Karpas-422 (cell line): ENCODE measurements at regions not wholly inside any gene's neighbourhood (a gene's known extent, or its start where the extent isn't known, plus 50 kb on each side); places are given as distances from the start of the nearest gene placed in this dataset.

ENCODE experiments used
- DNase-seq: peaks from one replicate; pipeline ENCODE4 v3.0.0-alpha.2; 2015
- H2AFZ ChIP-seq: fragments of 200-600 bp; sonication (generic); 2 replicates; pipeline ENCODE4 v1.6.1; 2014; ENCODE audit warnings: antibody characterized with exemption, low read length, mixed read lengths
- H3K27ac ChIP-seq: fragments of 200-600 bp; sonication (generic); 2 replicates; pipeline ENCODE4 v1.5.1; 2014; ENCODE audit warnings: mild to moderate bottlenecking, low read length, moderate library complexity
- H3K27me3 ChIP-seq: fragments of 200-600 bp; sonication (generic); 2 replicates; pipeline ENCODE4 v1.6.1; 2014; ENCODE audit warnings: low read length, mixed read lengths
- H3K36me3 ChIP-seq: fragments of 200-600 bp; sonication (generic); 2 replicates; pipeline ENCODE4 v1.6.1; 2014; ENCODE audit warnings: low read length, mixed read lengths; ENCODE audit not compliant: insufficient read depth
- H3K4me1 ChIP-seq: fragments of 200-600 bp; sonication (generic); 2 replicates; pipeline ENCODE4 v1.6.1; 2014; ENCODE audit warnings: mild to moderate bottlenecking, low read length, mixed read lengths
- H3K4me2 ChIP-seq: fragments of 200-600 bp; sonication (generic); 2 replicates; pipeline ENCODE4 v1.6.1; 2014; ENCODE audit warnings: low read length, low read depth, mild to moderate bottlenecking; ENCODE audit not compliant: poor library complexity, severe bottlenecking
- H3K4me3 ChIP-seq: fragments of 200-600 bp; sonication (generic); 2 replicates; pipeline ENCODE4 v1.5.1; 2014; ENCODE audit warnings: mild to moderate bottlenecking, antibody characterized with exemption, low read length, mixed read lengths
- H3K79me2 ChIP-seq: fragments of 200-600 bp; sonication (generic); 2 replicates; pipeline ENCODE4 v1.6.1; 2014; ENCODE audit warnings: mild to moderate bottlenecking, low read length, mixed read lengths
- H3K9ac ChIP-seq: fragments of 200-600 bp; sonication (generic); 2 replicates; pipeline ENCODE4 v1.6.0; 2014; ENCODE audit warnings: low read length
- H3K9me2 ChIP-seq: fragments of 200-600 bp; sonication (generic), shearing (Covaris generic); replicated peaks from 2 replicates; pipeline ENCODE4 v1.6.0; 2014; ENCODE audit warnings: mild to moderate bottlenecking, low read length, moderate library complexity; ENCODE audit not compliant: insufficient read depth
- H3K9me3 ChIP-seq: fragments of 300-700, 200-600 bp; sonication (generic); 2 replicates; pipeline ENCODE4 v1.6.1; 2014; ENCODE audit warnings: low read length, mixed read lengths
- H4K20me1 ChIP-seq: fragments of 200-600 bp; sonication (generic); 2 replicates; pipeline ENCODE4 v1.6.1; 2014; ENCODE audit warnings: mild to moderate bottlenecking, antibody characterized with exemption, low read length, low read depth; ENCODE audit not compliant: insufficient read depth

DNA sequence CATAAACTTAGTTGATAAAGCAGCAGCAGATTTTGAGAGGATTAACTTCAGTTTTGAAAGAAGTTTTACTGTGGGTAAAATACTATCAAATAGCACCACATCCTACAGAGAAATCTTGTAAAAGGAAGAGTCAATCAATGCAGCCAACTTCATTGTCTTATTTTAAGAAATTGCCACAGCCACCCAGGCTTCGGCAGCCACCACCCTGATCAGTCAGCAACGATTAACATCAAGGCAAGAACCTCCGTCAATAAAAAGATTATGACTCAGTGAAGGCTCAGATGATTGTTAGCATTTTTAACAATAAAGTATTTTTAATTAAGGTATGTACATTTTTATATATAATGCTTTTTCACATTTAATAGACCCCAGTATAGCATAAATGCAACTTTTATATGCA, 122.3 kb upstream of the NR4A3 start:
- DNase-seq = no peak
- H3K9me2 ChIP-seq = no peaks in the 10 kb centered on the region
- H3K27ac ChIP-seq = no peak overlapping the region
- H3K9me3 ChIP-seq = no peaks in the 10 kb centered on the region
- no peaks in the 10 kb centered on the region for H4K20me1 ChIP-seq
- H3K79me2 ChIP-seq = no peaks in the 10 kb centered on the region
- no peaks in the 10 kb centered on the region for H3K27me3 ChIP-seq
- H3K36me3 ChIP-seq = no peaks in the 10 kb centered on the region
- H3K4me1 ChIP-seq = no peaks in the 10 kb centered on the region
- H3K9ac ChIP-seq = no peak overlapping the region
- H3K4me2 ChIP-seq = no peak overlapping the region
- H2AFZ ChIP-seq = no peak overlapping the region
- H3K4me3 ChIP-seq = no peak overlapping the region

- H3K79me2 ChIP-seq = no peaks in the 10 kb centered on the region
- no peaks in the 10 kb centered on the region for H3K36me3 ChIP-seq
- H3K9me3 ChIP-seq = no peaks in the 10 kb centered on the region
- no peak overlapping the region for H2AFZ ChIP-seq
- no peaks in the 10 kb centered on the region for H3K27me3 ChIP-seq
- H3K4me1 ChIP-seq = peaks cover 4% of the 10 kb centered on the region
- DNase-seq = no peak
- H3K9me2 ChIP-seq = no peaks in the 10 kb centered on the region
- H4K20me1 ChIP-seq = no peaks in the 10 kb centered on the region
- no peak overlapping the region for H3K4me2 ChIP-seq
- H3K27ac ChIP-seq = no peak overlapping the region
- H3K4me3 ChIP-seq = no peak overlapping the region
- H3K9ac ChIP-seq = no peak overlapping the region
Observed at GRCh38 chr9:99712214-99712613, 109.5 kb upstream of the NR4A3 start.

DNA sequence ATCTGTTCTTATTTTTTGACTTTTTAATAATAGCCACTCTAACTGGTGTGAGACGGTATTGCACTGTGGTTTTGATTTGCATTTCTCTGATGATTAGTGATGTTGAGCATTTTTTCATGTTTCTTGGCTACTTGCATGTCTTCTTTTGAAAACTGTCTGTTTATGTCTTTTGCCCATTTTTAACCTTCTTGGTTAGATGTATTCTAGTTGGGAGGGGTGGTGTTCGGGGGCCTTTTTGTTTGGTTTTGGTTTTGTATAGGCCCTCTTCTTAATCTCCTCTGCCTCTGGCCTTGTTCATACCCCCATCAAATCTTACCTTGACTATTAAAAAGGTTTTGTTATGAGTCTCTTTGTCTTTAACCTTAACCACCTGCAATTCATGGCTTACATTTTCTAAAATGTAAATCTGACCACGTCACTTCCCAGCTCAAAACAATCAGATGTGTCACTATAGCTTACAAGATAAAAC, 107.8 kb upstream of the NR4A3 start:
- H3K79me2 ChIP-seq = no peaks in the 10 kb centered on the region
- peak overlapping the region; percentile 2 for H3K4me2 ChIP-seq

GRCh38 chr9:99718631-99719030, 103.1 kb upstream of the NR4A3 start:
- Histone ChIP-seq H3K4me2 (no peak overlapping the region), H3K9me2 (no peaks in the 10 kb centered on the region), H3K4me3 (no peak overlapping the region)

More for the DNA sequence above, 107.8 kb upstream of the NR4A3 start:
- H3K9ac ChIP-seq = no peak overlapping the region
- no peaks in the 10 kb centered on the region for H4K20me1 ChIP-seq
- no peak overlapping the region for H2AFZ ChIP-seq
- no peaks in the 10 kb centered on the region for H3K9me3 ChIP-seq
- no peaks in the 10 kb centered on the region for H3K27me3 ChIP-seq
- DNase-seq = no peak
- H3K27ac ChIP-seq = no peak overlapping the region
- no peak overlapping the region for H3K4me3 ChIP-seq
- H3K36me3 ChIP-seq = no peaks in the 10 kb centered on the region
- no peaks in the 10 kb centered on the region for H3K9me2 ChIP-seq
- H3K4me1 ChIP-seq = peaks cover 4% of the 10 kb centered on the region

GRCh38 chr9:99720455-99721050, 101.1 kb upstream of the NR4A3 start:
- Histone ChIP-seq H3K4me1 (no peaks in the 10 kb centered on the region), H2AFZ (no peak overlapping the region), H3K4me3 (peak overlapping the region; percentile 40; the same call in 1 of the 2 replicates), H3K79me2 (no peaks in the 10 kb centered on the region), H3K36me3 (no peaks in the 10 kb centered on the region), H3K27ac (no peak overlapping the region), H3K9me3 (no peaks in the 10 kb centered on the region), H4K20me1 (no peaks in the 10 kb centered on the region), H3K27me3 (no peaks in the 10 kb centered on the region), H3K4me2 (peak overlapping the region; percentile 43), H3K9ac (peak overlapping the region; percentile 14; the same call in 1 of the 2 replicates), H3K9me2 (no peaks in the 10 kb centered on the region)
- no peak for DNase-seq

More at GRCh38 chr9:99718631-99719030, 103.1 kb upstream of the NR4A3 start:
- Histone ChIP-seq H4K20me1 (no peaks in the 10 kb centered on the region), H3K27ac (no peak overlapping the region), H3K27me3 (no peaks in the 10 kb centered on the region), H2AFZ (no peak overlapping the region), H3K9ac (no peak overlapping the region), H3K9me3 (no peaks in the 10 kb centered on the region), H3K4me1 (peaks cover 4% of the 10 kb centered on the region), H3K36me3 (no peaks in the 10 kb centered on the region), H3K79me2 (no peaks in the 10 kb centered on the region)
- DNase-seq = no peak

DNA sequence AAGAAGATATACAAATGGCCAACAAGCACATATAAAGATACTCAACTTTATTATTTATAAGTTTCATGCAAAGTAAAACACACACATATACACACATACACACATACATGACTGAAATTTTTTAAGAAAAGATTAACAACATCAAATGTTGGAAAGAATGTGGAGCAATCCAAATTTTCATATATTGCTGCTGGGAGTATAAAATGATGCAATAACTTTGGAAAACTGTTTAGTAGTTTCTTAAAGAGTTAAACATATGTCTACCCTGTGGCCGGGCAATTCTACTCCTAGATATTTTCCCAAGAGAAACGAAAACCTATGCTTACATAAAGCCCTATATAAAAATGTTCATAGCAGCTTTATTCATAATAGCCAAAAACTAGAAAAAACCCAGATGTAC, 99.8 kb upstream of the NR4A3 start:
- no peaks in the 10 kb centered on the region for H3K4me1 ChIP-seq
- no peak overlapping the region for H3K4me3 ChIP-seq
- H3K4me2 ChIP-seq = no peak overlapping the region
- H3K27me3 ChIP-seq = no peaks in the 10 kb centered on the region
- no peaks in the 10 kb centered on the region for H3K36me3 ChIP-seq
- no peaks in the 10 kb centered on the region for H3K9me3 ChIP-seq
- no peak overlapping the region for H3K9ac ChIP-seq
- H4K20me1 ChIP-seq = no peaks in the 10 kb centered on the region
- H3K79me2 ChIP-seq = no peaks in the 10 kb centered on the region
- no peak overlapping the region for H3K27ac ChIP-seq
- no peak for DNase-seq
- H3K9me2 ChIP-seq = no peaks in the 10 kb centered on the region
- H2AFZ ChIP-seq = no peak overlapping the region

GRCh38 chr9:99722877-99723276, 98.8 kb upstream of the NR4A3 start:
- no peaks in the 10 kb centered on the region for H4K20me1 ChIP-seq
- H3K4me1 ChIP-seq = no peaks in the 10 kb centered on the region
- H2AFZ ChIP-seq = no peak overlapping the region
- no peaks in the 10 kb centered on the region for H3K9me2 ChIP-seq
- H3K4me2 ChIP-seq = no peak overlapping the region
- H3K36me3 ChIP-seq = no peaks in the 10 kb centered on the region
- no peaks in the 10 kb centered on the region for H3K79me2 ChIP-seq
- no peak overlapping the region for H3K4me3 ChIP-seq
- no peak for DNase-seq
- no peaks in the 10 kb centered on the region for H3K27me3 ChIP-seq
- H3K9ac ChIP-seq = no peak overlapping the region
- H3K9me3 ChIP-seq = no peaks in the 10 kb centered on the region
- H3K27ac ChIP-seq = no peak overlapping the region

GRCh38 chr9:99724640-99725039, 97.0 kb upstream of the NR4A3 start:
- Histone ChIP-seq H4K20me1 (no peaks in the 10 kb centered on the region), H3K9me3 (no peaks in the 10 kb centered on the region), H3K27me3 (no peaks in the 10 kb centered on the region), H3K79me2 (no peaks in the 10 kb centered on the region), H3K4me2 (no peak overlapping the region), H2AFZ (no peak overlapping the region), H3K27ac (no peak overlapping the region), H3K4me3 (no peak overlapping the region), H3K9me2 (no peaks in the 10 kb centered on the region), H3K4me1 (no peaks in the 10 kb centered on the region), H3K36me3 (no peaks in the 10 kb centered on the region), H3K9ac (no peak overlapping the region)
- DNase-seq = no peak
